NAMALWA (cell line): ENCODE measurements at regions not wholly inside any gene's neighbourhood (a gene's known extent, or its start where the extent isn't known, plus 50 kb on each side); places are given as distances from the start of the nearest gene placed in this dataset.
"Not testable (repeated sequence)": the region's sequence is repeated elsewhere in the genome, so short reads cannot be mapped to it uniquely, and the experiment has no call there.

Experiments
- DNase-seq: peaks from one replicate; pipeline ENCODE4 v3.0.0-alpha.2; 2015; ENCODE audit warnings: low spot score

DNA sequence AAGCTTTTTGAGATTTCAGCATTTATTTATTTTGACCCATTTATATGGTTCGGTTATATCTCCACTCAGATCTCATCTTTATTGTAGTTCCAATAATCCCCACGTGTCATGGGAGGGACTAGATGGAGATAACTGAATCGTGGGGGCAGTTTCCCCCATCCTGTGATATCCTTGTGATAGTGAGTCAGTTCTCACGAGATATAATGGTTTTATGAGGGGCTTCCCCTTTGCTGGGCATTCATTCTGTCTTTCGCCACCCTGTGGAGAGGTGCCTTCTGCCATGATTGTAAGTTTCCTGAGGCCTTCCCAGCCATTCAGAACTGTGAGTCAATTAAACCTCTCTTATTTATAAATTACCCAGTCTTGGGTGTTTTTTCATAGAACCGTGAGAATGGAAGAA, 96.5 kb upstream of the PCSK1 start:
- no peak for DNase-seq

- DNase-seq = no peak
Measured at GRCh38 chr5:96530901-96531300, 97.9 kb upstream of the PCSK1 start.

GRCh38 chr5:96533371-96533770, 100.3 kb upstream of the PCSK1 start:
- DNase-seq = no peak

GRCh38 chr5:96537386-96537785, 104.3 kb upstream of the PCSK1 start:
- DNase-seq = no peak

DNA sequence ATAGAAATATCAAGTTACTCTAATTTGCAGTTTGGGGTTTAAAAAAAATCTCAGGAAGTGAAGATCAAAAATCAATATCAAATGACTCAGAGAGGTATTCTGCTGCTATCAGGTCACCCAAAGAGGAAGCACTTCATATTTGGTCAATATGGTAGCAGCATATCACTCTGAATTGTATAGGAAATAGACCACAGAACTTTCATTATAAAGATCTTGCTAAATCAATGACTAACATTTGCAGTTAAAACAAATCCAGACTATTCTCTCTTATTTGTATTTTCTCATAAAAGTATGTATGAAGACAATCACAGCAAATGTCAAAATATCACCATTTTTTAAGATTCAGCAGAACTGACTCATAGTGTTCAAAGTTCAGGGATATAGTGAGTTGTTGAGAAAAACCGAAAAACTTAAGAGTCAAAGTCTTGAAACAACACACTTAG, 105.8 kb upstream of the PCSK1 start:
- DNase-seq = no peak

- no peak for DNase-seq
Measured at GRCh38 chr5:96546120-96546519, 113.1 kb upstream of the PCSK1 start.

- DNase-seq = no peak
Measured at GRCh38 chr5:96547486-96547885, 114.4 kb upstream of the PCSK1 start.

- no peak for DNase-seq
Measured at GRCh38 chr5:96548905-96549304, 113.3 kb upstream of the CAST start.

DNA sequence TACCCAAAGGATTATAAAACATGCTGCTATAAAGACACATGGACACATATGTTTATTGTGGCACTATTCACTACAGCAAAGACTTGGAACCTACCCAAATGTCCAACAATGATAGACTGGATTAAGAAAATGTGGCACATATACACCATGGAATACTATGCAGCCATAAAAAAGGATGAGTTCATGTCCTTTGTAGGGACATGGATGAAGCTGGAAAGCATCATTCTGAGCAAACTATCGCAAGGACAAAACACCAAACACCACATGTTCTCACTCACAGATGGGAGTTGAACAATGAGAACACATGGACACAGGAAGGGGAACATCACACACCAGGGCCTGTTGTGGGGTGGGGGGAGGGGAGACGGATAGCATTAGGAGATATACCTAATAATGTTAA, 101.3 kb upstream of the CAST start:
- not testable (repeated sequence) for DNase-seq

DNA sequence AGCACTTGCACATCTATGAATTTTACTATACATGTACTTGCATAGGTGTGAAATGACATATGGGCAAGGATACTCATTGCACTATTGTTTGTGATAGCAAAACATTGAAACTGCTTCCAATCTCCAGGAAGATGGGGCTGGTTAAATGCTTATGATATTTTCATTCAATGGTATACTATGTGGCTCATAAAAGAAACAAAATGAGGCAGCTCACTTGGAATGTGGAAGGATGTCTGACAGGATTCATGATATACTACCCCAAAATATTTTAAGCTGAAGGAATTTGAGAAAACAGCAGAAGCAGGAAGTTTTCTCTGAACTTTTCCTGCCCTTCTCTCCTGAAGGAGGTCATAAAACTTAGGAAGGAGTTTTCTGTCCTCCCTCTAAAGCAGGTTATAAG, 99.6 kb upstream of the CAST start:
- no peak for DNase-seq

GRCh38 chr5:96563816-96564215, 98.4 kb upstream of the CAST start:
- DNase-seq = no peak

DNA sequence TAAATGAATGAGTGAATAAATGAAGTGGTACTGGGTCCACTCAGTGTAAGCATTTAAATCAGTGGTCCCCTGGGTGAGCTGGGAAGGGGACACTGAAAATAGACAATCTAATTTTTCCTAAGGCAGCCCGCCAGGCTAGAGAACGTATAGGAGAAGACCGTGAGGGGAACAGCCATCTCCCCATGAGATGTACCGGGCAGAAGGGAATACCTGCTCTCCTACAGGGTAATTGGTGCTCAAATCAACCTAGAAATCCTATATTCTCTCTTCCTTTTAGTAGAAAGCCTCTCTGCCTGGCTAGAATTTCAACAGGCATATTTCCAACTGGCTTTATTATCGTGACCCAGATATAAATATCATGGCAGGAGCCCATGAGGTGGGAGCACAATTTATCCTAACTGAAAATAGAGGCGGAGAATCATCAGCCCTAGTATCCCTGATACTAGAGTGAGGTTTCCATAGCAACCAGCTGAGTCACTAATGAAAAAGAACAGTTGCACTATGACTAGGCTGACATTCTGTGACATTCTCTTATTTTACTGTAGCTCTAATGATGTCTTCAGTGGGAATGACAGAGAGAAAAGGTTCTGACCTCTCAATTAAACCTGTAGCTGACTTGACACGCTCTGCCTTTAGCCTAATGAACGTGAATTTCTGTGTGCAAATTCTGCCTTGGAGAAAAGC, 96.5 kb upstream of the CAST start:
- DNase-seq = no peak

- DNase-seq = no peak
Measured at GRCh38 chr5:96566833-96567587, 95.2 kb upstream of the CAST start.

DNA sequence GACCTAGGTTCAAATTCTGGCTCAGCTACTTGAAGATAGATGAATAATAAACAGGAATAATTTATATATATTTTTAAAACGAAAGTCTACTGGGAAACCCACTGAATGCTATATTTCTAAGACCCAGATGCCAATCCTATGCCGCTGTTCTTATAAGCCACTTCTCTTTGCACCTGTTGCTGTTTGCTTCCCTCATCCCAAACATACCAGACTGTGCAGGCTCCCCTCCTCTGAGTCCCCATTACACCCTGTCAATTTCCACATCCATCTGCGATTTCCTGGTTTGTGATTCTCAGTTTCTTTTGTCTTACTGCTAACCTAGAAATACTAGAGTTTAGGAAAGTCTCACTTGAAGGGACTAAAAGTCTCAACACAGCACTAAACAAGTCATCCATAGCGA, 92.8 kb upstream of the CAST start:
- DNase-seq = no peak

DNA sequence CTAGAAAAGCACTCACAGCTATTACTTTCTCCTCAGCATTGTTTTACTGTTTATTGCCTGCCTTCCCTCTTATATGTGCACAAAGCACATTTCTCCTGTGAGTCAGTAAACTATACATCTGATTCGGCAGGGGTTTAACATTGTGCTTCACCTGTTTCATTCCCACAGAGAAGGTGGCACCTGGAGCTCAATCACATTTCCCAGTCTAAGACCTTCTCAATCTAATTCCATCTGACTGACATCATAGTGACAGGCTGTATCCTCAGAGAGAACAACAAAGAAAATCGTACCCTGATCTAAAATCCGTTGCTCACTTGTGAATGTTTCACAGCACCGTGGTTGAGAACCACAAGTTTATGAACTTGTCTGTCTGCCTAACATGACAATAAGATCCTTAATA, 92.4 kb upstream of the CAST start:
- DNase-seq = no peak

DNA sequence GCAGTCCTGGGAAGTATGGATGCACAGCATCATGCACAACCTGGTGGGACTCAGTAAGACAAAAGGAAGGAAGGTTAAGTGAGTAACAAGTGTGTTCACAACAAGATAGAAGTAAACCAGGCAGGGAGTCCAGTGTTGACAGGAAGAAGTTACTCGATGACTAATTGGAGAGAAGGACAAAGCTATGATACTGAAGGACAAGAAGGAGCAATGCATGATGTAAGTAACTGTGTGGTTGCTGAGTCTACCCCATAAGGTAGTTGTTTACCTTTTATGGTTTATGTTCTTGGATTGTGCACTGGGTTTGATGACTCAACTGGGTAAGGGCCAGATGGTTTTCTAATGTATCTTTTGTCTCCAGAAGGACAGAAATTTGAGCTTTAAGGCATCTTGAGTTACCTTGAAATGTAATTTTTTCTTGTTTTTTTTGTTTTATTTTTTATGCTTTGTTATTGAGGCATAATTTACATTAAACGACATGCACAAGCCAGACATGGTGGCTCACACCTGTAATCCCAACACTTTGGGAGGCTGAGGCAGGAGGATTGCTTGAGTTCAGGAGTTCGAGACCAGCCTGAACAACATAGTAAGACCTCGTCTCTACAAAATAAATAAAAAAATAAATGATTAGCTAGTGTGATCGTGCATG, 89.2 kb upstream of the CAST start:
- no peak for DNase-seq

DNA sequence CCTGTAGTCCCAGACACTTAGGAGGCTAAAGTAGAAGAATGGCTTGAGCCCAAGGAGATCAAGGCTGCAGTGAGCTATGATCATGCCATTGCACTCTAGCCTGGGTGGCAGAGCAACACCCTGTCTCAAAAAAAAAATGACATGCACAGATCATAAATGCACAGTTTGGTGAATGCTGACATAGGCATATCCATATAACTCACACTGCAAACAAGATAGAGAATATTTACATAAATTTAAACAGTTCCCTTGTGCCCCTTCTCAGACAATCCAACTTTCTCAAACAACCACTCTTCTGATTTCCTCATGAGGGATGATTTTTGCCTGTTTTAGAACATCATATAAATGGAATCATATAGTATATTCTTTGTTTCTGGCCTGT, 88.7 kb upstream of the CAST start:
- DNase-seq = no peak

- no peak for DNase-seq
Measured at GRCh38 chr5:96576876-96577275, 85.3 kb upstream of the CAST start.

DNA sequence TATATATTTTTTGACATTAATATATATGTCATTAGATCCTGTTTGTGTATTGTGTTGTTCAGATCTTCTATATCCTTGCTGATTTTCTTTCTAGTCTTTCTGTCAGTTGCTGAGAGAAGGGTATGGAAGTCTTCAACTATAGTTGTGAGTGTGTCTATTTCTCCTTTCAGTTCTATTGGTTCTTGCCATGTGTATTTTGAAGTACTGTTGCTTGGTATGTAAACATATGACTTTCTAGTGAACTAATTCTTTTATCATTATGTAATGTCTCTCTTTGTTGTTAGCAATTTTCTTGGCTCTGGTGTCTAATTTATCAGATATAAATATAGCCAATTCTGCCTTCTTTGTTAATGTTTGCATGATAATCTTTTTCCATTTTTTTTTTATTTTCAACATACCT, 84.3 kb upstream of the CAST start:
- no peak for DNase-seq

DNA sequence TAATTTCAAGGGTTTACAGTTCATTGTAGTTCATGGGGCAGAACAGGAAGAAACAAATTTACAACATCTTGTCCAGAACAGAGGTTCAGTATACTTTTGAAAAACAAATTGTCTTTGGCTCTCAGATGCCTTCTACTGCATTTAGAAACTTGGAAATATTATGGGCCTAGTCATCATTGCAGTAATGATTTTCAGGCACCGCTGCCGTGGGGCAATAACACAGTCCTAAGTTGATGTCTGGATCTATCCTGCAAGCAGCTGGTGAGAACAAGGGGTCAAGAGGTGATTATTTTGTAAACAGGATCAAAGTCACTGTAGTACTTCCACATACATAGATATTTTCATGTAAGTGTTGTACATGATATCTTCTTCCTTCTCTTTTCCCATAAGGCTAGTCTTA, 82.5 kb upstream of the CAST start:
- no peak for DNase-seq

DNA sequence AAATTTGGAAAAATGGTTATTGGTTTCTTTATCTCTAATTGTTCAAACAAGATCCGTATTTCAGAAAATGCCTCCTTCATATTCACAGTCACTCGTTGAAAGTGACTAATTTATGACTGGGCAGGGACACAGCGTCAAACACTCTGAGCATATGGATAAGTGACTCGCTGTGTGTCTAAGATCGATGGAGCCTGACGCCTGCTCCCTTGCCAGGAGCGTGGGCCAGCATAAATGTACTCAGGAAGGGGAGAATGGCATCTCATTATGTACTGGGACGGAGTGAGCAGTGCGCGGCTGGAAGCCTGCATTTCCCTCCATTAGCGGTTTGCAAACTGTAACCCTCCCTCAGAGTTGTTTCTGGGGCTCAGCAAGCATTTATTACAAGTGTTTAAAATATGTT, 79.8 kb upstream of the CAST start:
- no peak for DNase-seq

- no peak for DNase-seq
Measured at GRCh38 chr5:96584712-96585111, 77.5 kb upstream of the CAST start.

DNA sequence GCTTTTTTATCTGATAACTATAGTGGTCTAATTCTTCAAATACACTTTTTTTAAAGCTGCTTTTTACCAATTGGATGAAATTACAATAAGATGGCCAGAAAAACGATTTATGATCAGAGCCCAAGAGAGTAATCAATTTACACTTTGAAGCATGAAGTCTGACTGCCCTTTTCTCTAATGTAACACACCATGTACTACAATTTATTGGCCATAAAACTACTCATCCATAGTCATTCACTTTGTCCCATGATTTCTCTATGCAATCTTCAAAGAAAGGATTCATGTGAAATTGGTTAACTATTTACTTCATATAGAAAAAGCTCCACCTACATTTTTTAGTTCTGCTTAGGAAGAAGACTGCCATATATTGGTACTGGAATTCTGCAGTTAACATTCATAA, 73.6 kb upstream of the CAST start:
- DNase-seq = no peak
